GM12878 (cell line): ENCODE measurements at regions not wholly inside any gene's neighbourhood (a gene's known extent, or its start where the extent isn't known, plus 50 kb on each side); places are given as distances from the start of the nearest gene placed in this dataset.

Experiments used
- NRF1 ChIP-seq: conservative IDR thresholded peaks from 2 replicates; pipeline ENCODE4 v1.6.1; 2011; ENCODE audit warnings: mild to moderate bottlenecking, low read depth, low read length, improper control_type of control experiment
- POLR2AphosphoS2 ChIP-seq: IDR thresholded peaks from 2 replicates; pipeline ENCODE4 v1.6.1; 2011; ENCODE audit warnings: low read depth, mild to moderate bottlenecking, low read length, improper control_type of control experiment, moderate library complexity
- POLR2AphosphoS5 ChIP-seq: IDR thresholded peaks from 2 replicates; pipeline ENCODE4 v1.6.1; 2011; ENCODE audit warnings: mild to moderate bottlenecking, low read length, inconsistent platforms
- SP1 ChIP-seq: IDR thresholded peaks from one replicate; pipeline ENCODE4 v1.6.1; 2011; ENCODE audit warnings: low read depth, low read length
- ZNF274 ChIP-seq: IDR thresholded peaks from one replicate; pipeline ENCODE4 v1.8.0; 2011; ENCODE audit not compliant: insufficient read length, insufficient read depth
- TF ChIP-seq, protein P1 (sequence below), 3 experiments: IDR thresholded peaks in 2 of 3; conservative IDR thresholded peaks in 1 of 3; 2 replicates each; pipeline ENCODE4 v1.5.1; 2011; ENCODE audit warnings: low read depth in 3 of 3, low read length in 3 of 3, mild to moderate bottlenecking in 3 of 3, control low read depth in 2 of 3, moderate library complexity in 2 of 3, inconsistent platforms in 1 of 3, mixed read lengths in 1 of 3; ENCODE audit not compliant: control insufficient read depth in 2 of 3, insufficient read depth in 1 of 3; ENCODE audit errors: extremely low read depth in 1 of 3
- TF ChIP-seq, protein P2 (sequence below): IDR thresholded peaks from 2 replicates; pipeline ENCODE4 v1.6.1; 2011; ENCODE audit warnings: low read depth, low read length, improper control_type of control experiment, borderline replicate concordance
- TF ChIP-seq, protein P3 (sequence below): IDR thresholded peaks from 2 replicates; pipeline ENCODE4 v1.6.1; 2012; ENCODE audit warnings: improper control_type of control experiment, low read depth, low read length; ENCODE audit not compliant: insufficient replicate concordance
- TF ChIP-seq, protein P4 (sequence below): fragments of 450-650 bp; IDR thresholded peaks from 2 replicates; pipeline ENCODE4 v1.6.1; 2016; ENCODE audit warnings: mild to moderate bottlenecking, moderate library complexity, borderline replicate concordance

DNA sequence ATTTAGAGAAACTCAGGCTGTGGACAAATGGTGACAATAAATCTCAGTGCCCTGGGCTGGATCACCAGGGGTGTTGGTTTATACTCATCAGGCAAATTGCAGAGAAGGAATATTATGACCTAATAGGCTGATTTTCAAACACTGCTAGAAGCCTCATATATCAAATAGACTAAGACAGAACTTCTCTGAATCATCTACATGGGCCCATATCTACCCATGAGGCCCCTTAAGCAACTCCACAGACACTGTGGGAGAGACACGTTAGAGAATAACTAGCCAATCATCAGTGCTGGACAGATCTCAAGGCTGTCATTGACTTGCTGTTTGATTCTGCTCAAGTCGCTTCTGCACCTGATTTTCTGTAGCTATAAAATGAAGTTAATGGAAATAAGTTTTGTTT, 545.8 kb downstream of the SOX6 start:
- TF ChIP-seq POLR2AphosphoS2, result no peak
- TF ChIP-seq, protein P1, sequence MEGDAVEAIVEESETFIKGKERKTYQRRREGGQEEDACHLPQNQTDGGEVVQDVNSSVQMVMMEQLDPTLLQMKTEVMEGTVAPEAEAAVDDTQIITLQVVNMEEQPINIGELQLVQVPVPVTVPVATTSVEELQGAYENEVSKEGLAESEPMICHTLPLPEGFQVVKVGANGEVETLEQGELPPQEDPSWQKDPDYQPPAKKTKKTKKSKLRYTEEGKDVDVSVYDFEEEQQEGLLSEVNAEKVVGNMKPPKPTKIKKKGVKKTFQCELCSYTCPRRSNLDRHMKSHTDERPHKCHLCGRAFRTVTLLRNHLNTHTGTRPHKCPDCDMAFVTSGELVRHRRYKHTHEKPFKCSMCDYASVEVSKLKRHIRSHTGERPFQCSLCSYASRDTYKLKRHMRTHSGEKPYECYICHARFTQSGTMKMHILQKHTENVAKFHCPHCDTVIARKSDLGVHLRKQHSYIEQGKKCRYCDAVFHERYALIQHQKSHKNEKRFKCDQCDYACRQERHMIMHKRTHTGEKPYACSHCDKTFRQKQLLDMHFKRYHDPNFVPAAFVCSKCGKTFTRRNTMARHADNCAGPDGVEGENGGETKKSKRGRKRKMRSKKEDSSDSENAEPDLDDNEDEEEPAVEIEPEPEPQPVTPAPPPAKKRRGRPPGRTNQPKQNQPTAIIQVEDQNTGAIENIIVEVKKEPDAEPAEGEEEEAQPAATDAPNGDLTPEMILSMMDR (IDR thresholded peaks at IDR 0.05 in 2 of 3, conservative IDR thresholded peaks at IDR 0.05 in 1 of 3; ENCODE audit: control insufficient read depth in 2 of 3, extremely low read depth in 1 of 3, insufficient read depth in 1 of 3, low read depth in 3 of 3, low read length in 3 of 3), result no peak
- TF ChIP-seq SP1, result no peak
- no peak for TF ChIP-seq NRF1
- TF ChIP-seq, protein P2, sequence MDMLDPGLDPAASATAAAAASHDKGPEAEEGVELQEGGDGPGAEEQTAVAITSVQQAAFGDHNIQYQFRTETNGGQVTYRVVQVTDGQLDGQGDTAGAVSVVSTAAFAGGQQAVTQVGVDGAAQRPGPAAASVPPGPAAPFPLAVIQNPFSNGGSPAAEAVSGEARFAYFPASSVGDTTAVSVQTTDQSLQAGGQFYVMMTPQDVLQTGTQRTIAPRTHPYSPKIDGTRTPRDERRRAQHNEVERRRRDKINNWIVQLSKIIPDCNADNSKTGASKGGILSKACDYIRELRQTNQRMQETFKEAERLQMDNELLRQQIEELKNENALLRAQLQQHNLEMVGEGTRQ, result no peak
- TF ChIP-seq, protein P3, sequence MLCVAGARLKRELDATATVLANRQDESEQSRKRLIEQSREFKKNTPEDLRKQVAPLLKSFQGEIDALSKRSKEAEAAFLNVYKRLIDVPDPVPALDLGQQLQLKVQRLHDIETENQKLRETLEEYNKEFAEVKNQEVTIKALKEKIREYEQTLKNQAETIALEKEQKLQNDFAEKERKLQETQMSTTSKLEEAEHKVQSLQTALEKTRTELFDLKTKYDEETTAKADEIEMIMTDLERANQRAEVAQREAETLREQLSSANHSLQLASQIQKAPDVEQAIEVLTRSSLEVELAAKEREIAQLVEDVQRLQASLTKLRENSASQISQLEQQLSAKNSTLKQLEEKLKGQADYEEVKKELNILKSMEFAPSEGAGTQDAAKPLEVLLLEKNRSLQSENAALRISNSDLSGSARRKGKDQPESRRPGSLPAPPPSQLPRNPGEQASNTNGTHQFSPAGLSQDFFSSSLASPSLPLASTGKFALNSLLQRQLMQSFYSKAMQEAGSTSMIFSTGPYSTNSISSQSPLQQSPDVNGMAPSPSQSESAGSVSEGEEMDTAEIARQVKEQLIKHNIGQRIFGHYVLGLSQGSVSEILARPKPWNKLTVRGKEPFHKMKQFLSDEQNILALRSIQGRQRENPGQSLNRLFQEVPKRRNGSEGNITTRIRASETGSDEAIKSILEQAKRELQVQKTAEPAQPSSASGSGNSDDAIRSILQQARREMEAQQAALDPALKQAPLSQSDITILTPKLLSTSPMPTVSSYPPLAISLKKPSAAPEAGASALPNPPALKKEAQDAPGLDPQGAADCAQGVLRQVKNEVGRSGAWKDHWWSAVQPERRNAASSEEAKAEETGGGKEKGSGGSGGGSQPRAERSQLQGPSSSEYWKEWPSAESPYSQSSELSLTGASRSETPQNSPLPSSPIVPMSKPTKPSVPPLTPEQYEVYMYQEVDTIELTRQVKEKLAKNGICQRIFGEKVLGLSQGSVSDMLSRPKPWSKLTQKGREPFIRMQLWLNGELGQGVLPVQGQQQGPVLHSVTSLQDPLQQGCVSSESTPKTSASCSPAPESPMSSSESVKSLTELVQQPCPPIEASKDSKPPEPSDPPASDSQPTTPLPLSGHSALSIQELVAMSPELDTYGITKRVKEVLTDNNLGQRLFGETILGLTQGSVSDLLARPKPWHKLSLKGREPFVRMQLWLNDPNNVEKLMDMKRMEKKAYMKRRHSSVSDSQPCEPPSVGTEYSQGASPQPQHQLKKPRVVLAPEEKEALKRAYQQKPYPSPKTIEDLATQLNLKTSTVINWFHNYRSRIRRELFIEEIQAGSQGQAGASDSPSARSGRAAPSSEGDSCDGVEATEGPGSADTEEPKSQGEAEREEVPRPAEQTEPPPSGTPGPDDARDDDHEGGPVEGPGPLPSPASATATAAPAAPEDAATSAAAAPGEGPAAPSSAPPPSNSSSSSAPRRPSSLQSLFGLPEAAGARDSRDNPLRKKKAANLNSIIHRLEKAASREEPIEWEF, result no peak
- no peak for TF ChIP-seq ZNF274
- no peak for TF ChIP-seq POLR2AphosphoS5
- TF ChIP-seq, protein P4, sequence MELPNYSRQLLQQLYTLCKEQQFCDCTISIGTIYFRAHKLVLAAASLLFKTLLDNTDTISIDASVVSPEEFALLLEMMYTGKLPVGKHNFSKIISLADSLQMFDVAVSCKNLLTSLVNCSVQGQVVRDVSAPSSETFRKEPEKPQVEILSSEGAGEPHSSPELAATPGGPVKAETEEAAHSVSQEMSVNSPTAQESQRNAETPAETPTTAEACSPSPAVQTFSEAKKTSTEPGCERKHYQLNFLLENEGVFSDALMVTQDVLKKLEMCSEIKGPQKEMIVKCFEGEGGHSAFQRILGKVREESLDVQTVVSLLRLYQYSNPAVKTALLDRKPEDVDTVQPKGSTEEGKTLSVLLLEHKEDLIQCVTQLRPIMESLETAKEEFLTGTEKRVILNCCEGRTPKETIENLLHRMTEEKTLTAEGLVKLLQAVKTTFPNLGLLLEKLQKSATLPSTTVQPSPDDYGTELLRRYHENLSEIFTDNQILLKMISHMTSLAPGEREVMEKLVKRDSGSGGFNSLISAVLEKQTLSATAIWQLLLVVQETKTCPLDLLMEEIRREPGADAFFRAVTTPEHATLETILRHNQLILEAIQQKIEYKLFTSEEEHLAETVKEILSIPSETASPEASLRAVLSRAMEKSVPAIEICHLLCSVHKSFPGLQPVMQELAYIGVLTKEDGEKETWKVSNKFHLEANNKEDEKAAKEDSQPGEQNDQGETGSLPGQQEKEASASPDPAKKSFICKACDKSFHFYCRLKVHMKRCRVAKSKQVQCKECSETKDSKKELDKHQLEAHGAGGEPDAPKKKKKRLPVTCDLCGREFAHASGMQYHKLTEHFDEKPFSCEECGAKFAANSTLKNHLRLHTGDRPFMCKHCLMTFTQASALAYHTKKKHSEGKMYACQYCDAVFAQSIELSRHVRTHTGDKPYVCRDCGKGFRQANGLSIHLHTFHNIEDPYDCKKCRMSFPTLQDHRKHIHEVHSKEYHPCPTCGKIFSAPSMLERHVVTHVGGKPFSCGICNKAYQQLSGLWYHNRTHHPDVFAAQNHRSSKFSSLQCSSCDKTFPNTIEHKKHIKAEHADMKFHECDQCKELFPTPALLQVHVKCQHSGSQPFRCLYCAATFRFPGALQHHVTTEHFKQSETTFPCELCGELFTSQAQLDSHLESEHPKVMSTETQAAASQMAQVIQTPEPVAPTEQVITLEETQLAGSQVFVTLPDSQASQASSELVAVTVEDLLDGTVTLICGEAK, result no peak
